Activated T-helper 1 cell treated with anti-CD3 and anti-CD28 coated beads, Interleukin-12 subunit alpha, Interleukin-12 subunit beta, Interleukin-2, Interleukin-4 antibody, amounts not matched to agents 30 ng/mL and 10 ng/mL and 1 ng/mL, durations not matched to agents 14 hours and 24 hours and 36 hours (primary cell): ENCODE measurements at regions not wholly inside any gene's neighbourhood (a gene's known extent, or its start where the extent isn't known, plus 50 kb on each side); places are given as distances from the start of the nearest gene placed in this dataset.
"Not testable (repeated sequence)": the region's sequence is repeated elsewhere in the genome, so short reads cannot be mapped to it uniquely, and the experiment has no call there.

ENCODE experiments used
- DNase-seq: peaks from one replicate; pipeline ENCODE4 v3.0.0; 2021; ENCODE audit warnings: low spot score
- H3K27ac Mint-ChIP-seq: one replicate; pipeline ENCODE4 v1.8.0; 2021; ENCODE audit warnings: mild to moderate bottlenecking, mixed read lengths
- H3K27me3 Mint-ChIP-seq: one replicate; pipeline ENCODE4 v1.8.0; 2022; ENCODE audit warnings: mild to moderate bottlenecking, moderate library complexity, mixed read lengths; ENCODE audit not compliant: insufficient read depth
- H3K36me3 Mint-ChIP-seq: one replicate; pipeline ENCODE4 v1.8.0; 2021; ENCODE audit warnings: low read depth, mixed read lengths
- H3K4me1 Mint-ChIP-seq: one replicate; pipeline ENCODE4 v1.8.0; 2021; ENCODE audit warnings: low read depth, mixed read lengths
- H3K4me3 Mint-ChIP-seq: one replicate; pipeline ENCODE4 v1.8.0; 2021; ENCODE audit warnings: mild to moderate bottlenecking, moderate library complexity, mixed read lengths
- H3K9me3 Mint-ChIP-seq: one replicate; pipeline ENCODE4 v1.8.0; 2021; ENCODE audit warnings: mixed read lengths
- intact Hi-C: fragments of 100-400 bp; cut with micrococcal nuclease; formaldehyde crosslinking; loops from one replicate; pipeline ENCODE4 v1.15.1; 2024

DNA sequence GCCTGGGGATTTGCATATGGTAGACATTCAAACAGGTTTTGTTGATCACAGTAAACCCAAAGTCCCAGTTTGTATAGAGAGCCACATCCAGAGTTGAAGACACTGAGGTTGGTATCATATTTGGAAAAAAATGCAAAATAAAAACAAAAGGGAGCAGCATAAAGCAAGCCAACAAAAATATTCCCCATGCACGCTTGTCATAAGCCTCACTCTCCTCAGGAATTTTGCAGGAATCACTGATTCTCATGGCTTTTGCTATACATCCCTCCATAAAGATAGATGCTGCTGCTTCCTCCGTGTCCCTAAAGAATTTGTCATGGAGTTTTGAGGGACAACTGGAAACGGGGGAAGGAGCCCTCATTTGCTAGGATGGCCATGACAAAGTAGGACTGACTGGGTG is 108.8 kb upstream of the TCF4 start:
- no peaks in the 10 kb centered on the region for H3K27me3 Mint-ChIP-seq
- H3K36me3 Mint-ChIP-seq: no peaks in the 10 kb centered on the region
- DNase-seq: no peak
- no peaks in the 10 kb centered on the region for H3K4me1 Mint-ChIP-seq
- no peak overlapping the region for H3K27ac Mint-ChIP-seq
- no peak overlapping the region for H3K4me3 Mint-ChIP-seq
- H3K9me3 Mint-ChIP-seq: no peaks in the 10 kb centered on the region
- intact Hi-C loops: no loop called here

- intact Hi-C loops: no loop called here
- H3K4me1 Mint-ChIP-seq: no peaks in the 10 kb centered on the region
- no peak overlapping the region for H3K27ac Mint-ChIP-seq
- no peak overlapping the region for H3K4me3 Mint-ChIP-seq
- H3K36me3 Mint-ChIP-seq: no peaks in the 10 kb centered on the region
- no peaks in the 10 kb centered on the region for H3K27me3 Mint-ChIP-seq
- no peaks in the 10 kb centered on the region for H3K9me3 Mint-ChIP-seq
- DNase-seq: no peak
These were observed 107.1 kb upstream of the TCF4 start for GRCh38 chr18:55695091-55695490.

DNA sequence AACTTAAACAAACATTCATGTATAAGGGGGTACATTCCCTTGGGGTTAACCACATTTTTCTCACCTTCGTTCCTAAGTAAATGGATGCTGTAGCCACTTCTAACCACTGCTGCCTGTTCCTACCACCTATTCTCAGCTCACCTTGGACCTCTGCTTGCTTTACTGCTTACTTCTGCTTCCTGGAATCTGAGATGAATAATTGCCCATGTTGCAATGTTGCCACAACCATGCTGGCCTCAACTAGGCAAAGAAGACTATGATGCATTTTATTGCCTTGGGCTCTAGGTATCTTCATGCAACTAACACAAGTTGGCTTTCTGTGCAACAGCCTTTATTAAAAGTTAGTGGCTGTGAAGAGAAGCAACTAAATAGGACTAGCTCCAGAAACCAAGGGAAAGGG is 106.3 kb upstream of the TCF4 start:
- DNase-seq: no peak
- intact Hi-C loops: no loop called here
- no peaks in the 10 kb centered on the region for H3K36me3 Mint-ChIP-seq
- no peaks in the 10 kb centered on the region for H3K4me1 Mint-ChIP-seq
- H3K27ac Mint-ChIP-seq: no peak overlapping the region
- H3K9me3 Mint-ChIP-seq: no peaks in the 10 kb centered on the region
- H3K27me3 Mint-ChIP-seq: no peaks in the 10 kb centered on the region
- no peak overlapping the region for H3K4me3 Mint-ChIP-seq

DNA sequence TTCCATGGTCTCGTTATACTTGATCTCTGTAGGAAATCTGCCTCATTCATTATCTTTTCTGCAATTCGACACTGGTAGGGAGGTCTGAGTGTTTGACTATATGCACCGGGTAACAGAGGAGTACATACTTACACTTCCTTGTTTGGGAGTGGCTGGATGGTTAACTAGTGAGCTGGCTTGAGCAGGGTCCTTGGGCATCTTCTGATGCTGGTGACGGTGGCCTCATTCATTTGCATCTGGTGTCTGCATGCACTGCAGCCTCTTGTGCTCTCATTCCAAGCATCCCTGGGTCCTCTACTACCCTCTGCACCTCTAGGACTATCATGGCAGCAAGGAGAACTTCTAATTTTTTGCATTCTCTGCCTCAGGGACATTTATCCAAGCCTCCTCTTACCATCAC is 100.0 kb upstream of the TCF4 start:
- Mint-ChIP-seq H3K36me3 (no peaks in the 10 kb centered on the region), H3K27me3 (no peaks in the 10 kb centered on the region), H3K27ac (no peak overlapping the region), H3K4me1 (no peaks in the 10 kb centered on the region), H3K4me3 (no peak overlapping the region), H3K9me3 (no peaks in the 10 kb centered on the region)
- intact Hi-C loops: no loop called here
- no peak for DNase-seq

DNA sequence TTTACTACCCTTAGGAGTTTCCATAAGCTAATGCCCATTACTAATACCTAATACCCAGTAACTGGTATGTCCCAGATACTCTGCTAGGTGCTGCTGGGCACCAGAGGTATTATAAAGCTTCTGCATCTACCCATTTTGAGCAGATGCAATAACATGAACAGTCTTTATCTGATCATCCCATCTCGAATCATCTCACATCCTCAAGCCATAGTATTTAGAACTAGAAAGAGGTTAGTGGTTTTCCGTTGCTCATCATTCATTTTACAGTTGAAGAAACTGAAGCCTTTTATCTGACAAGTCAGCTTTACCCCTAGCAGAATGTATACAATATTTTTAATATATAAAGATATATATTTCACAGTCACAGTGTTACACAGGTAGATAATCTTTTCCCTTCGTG is 99.1 kb upstream of the TCF4 start:
- Mint-ChIP-seq H3K4me1 (no peaks in the 10 kb centered on the region), H3K27me3 (no peaks in the 10 kb centered on the region), H3K36me3 (no peaks in the 10 kb centered on the region), H3K4me3 (no peak overlapping the region), H3K27ac (no peak overlapping the region), H3K9me3 (no peaks in the 10 kb centered on the region)
- DNase-seq: no peak
- intact Hi-C loops: no loop called here

GRCh38 chr18:55685638-55686037 is 97.6 kb upstream of the TCF4 start:
- no peak overlapping the region for H3K4me3 Mint-ChIP-seq
- no peaks in the 10 kb centered on the region for H3K27me3 Mint-ChIP-seq
- intact Hi-C loops: no loop called here
- H3K27ac Mint-ChIP-seq: no peak overlapping the region
- no peaks in the 10 kb centered on the region for H3K9me3 Mint-ChIP-seq
- DNase-seq: no peak
- H3K4me1 Mint-ChIP-seq: no peaks in the 10 kb centered on the region
- no peaks in the 10 kb centered on the region for H3K36me3 Mint-ChIP-seq

- no peak overlapping the region for H3K4me3 Mint-ChIP-seq
- intact Hi-C loops: no loop called here
These were observed 84.8 kb upstream of the TCF4 start for GRCh38 chr18:55672574-55673361.

GRCh38 chr18:55665506-55665905 is 77.5 kb upstream of the TCF4 start:
- peaks cover 4% of the 10 kb centered on the region for H3K9me3 Mint-ChIP-seq
- H3K27ac Mint-ChIP-seq: no peak overlapping the region
- no peaks in the 10 kb centered on the region for H3K4me1 Mint-ChIP-seq
- DNase-seq: no peak
- H3K36me3 Mint-ChIP-seq: no peaks in the 10 kb centered on the region
- H3K4me3 Mint-ChIP-seq: no peak overlapping the region
- intact Hi-C loops: no loop called here
- H3K27me3 Mint-ChIP-seq: no peaks in the 10 kb centered on the region

More at GRCh38 chr18:55672574-55673361, 84.8 kb upstream of the TCF4 start:
- Mint-ChIP-seq H3K9me3 (peaks cover 5% of the 10 kb centered on the region), H3K36me3 (no peaks in the 10 kb centered on the region), H3K4me1 (no peaks in the 10 kb centered on the region), H3K27me3 (no peaks in the 10 kb centered on the region), H3K27ac (no peak overlapping the region)
- DNase-seq: no peak

- H3K4me3 Mint-ChIP-seq, H3K4me1 Mint-ChIP-seq, H3K36me3 Mint-ChIP-seq, H3K27ac Mint-ChIP-seq, H3K9me3 Mint-ChIP-seq, DNase-seq, intact Hi-C loops, H3K27me3 Mint-ChIP-seq: not testable (repeated sequence)
These were observed 76.9 kb upstream of the TCF4 start for GRCh38 chr18:55664758-55665400.

- intact Hi-C loops: no loop called here
- Mint-ChIP-seq H3K27ac (no peak overlapping the region), H3K27me3 (no peaks in the 10 kb centered on the region), H3K36me3 (no peaks in the 10 kb centered on the region), H3K9me3 (peaks cover 4% of the 10 kb centered on the region), H3K4me1 (no peaks in the 10 kb centered on the region), H3K4me3 (no peak overlapping the region)
- no peak for DNase-seq
These were observed 75.9 kb upstream of the TCF4 start for GRCh38 chr18:55663891-55664290.

DNA sequence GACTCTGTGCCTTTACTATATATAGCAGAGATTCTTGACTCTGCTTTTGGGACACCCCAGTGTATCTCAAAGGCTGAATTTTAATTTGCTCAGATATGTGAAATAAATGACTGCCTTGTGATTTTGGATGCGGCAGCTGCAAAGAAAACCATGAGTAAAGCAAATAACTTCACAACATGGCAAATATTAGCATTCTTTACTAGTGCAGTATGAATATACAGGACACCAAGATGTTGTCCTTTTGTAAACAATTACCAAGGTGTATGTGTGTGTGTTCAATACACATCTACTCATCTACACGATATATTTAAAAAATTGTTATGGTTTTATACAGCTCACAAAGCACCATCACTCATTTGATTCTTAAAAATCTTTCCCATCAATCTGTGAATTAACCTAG is 70.6 kb upstream of the TCF4 start:
- DNase-seq: no peak
- H3K36me3 Mint-ChIP-seq: no peaks in the 10 kb centered on the region
- no peak overlapping the region for H3K27ac Mint-ChIP-seq
- no peaks in the 10 kb centered on the region for H3K4me1 Mint-ChIP-seq
- intact Hi-C loops: no loop called here
- no peak overlapping the region for H3K4me3 Mint-ChIP-seq
- no peaks in the 10 kb centered on the region for H3K27me3 Mint-ChIP-seq
- no peaks in the 10 kb centered on the region for H3K9me3 Mint-ChIP-seq

- Mint-ChIP-seq H3K36me3 (no peaks in the 10 kb centered on the region), H3K4me3 (no peak overlapping the region), H3K4me1 (no peaks in the 10 kb centered on the region), H3K27ac (no peak overlapping the region), H3K9me3 (no peaks in the 10 kb centered on the region), H3K27me3 (no peaks in the 10 kb centered on the region)
- DNase-seq: no peak
- intact Hi-C loops: no loop called here
These were observed 69.8 kb upstream of the TCF4 start for GRCh38 chr18:55657572-55658331.

GRCh38 chr18:55654986-55655385 is 67.0 kb upstream of the TCF4 start:
- intact Hi-C loops: no loop called here
- Mint-ChIP-seq H3K4me1 (no peaks in the 10 kb centered on the region), H3K27ac (no peak overlapping the region), H3K27me3 (no peaks in the 10 kb centered on the region), H3K36me3 (no peaks in the 10 kb centered on the region), H3K4me3 (no peak overlapping the region), H3K9me3 (no peaks in the 10 kb centered on the region)
- no peak for DNase-seq
